ENCODE measurements at regions not wholly inside any gene's neighbourhood (a gene's known extent, or its start where the extent isn't known, plus 50 kb on each side); places are given as distances from the start of the nearest gene placed in this dataset.

DNA sequence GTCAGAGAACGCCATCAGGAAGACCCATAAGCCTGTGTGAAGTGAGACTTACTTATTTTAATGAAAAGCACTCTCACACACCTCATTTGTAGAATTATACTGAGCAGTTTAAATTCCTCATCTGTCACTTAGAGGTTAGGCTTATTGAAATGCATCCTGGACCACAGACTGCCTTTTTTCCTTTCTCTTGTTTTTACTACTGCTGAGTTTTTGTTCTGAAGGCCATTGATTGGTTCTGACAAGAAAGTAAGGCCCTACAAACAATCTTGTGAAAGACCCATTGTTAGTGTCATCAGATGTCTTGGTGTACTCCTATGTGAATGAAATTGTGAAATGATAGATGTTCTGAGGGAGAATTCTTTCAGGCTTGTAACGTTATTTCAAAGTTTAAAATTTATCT lies 1343.3 kb upstream of the ADGRL2 start:
- H3K36me3 ChIP-seq (ENCODE audit: low read length): no peaks in the 10 kb centered on the region
- H3F3A ChIP-seq (ENCODE audit: insufficient read depth): no peaks in the 10 kb centered on the region
- no peaks in the 10 kb centered on the region for H3K9me2 ChIP-seq (replicated peaks; ENCODE audit: insufficient read depth, low read length)
- no peaks in the 10 kb centered on the region for H3K79me2 ChIP-seq (ENCODE audit: insufficient read depth, low read length)
- no peaks in the 10 kb centered on the region for H4K20me1 ChIP-seq (ENCODE audit: low read depth, low read length)
- no peaks in the 10 kb centered on the region for H3K27me3 ChIP-seq (ENCODE audit: low read length)
- peak overlapping the region; percentile 52 for H2AFZ ChIP-seq (ENCODE audit: low read depth, low read length, severe bottlenecking)
- TF ChIP-seq, protein P1, sequence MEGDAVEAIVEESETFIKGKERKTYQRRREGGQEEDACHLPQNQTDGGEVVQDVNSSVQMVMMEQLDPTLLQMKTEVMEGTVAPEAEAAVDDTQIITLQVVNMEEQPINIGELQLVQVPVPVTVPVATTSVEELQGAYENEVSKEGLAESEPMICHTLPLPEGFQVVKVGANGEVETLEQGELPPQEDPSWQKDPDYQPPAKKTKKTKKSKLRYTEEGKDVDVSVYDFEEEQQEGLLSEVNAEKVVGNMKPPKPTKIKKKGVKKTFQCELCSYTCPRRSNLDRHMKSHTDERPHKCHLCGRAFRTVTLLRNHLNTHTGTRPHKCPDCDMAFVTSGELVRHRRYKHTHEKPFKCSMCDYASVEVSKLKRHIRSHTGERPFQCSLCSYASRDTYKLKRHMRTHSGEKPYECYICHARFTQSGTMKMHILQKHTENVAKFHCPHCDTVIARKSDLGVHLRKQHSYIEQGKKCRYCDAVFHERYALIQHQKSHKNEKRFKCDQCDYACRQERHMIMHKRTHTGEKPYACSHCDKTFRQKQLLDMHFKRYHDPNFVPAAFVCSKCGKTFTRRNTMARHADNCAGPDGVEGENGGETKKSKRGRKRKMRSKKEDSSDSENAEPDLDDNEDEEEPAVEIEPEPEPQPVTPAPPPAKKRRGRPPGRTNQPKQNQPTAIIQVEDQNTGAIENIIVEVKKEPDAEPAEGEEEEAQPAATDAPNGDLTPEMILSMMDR (IDR thresholded peaks at IDR 0.05; ENCODE audit: insufficient read depth, low read length, poor library complexity, severe bottlenecking): no peak
- no peak for TF ChIP-seq EZH2phosphoT487 (conservative IDR thresholded peaks at IDR 0.05; ENCODE audit: low read length)
- H3K9me3 ChIP-seq (ENCODE audit: insufficient read depth, low read length): no peaks in the 10 kb centered on the region
- no peak overlapping the region for H3K4me2 ChIP-seq (ENCODE audit: low read depth, low read length, poor library complexity, severe bottlenecking)
- H3K27ac ChIP-seq (ENCODE audit: low read depth, low read length): no peak overlapping the region
- no peak overlapping the region for H3K4me3 ChIP-seq (ENCODE audit: insufficient read depth, low read length, poor library complexity, severe bottlenecking)
- H3K9ac ChIP-seq (ENCODE audit: low read length): no peak overlapping the region

DNA sequence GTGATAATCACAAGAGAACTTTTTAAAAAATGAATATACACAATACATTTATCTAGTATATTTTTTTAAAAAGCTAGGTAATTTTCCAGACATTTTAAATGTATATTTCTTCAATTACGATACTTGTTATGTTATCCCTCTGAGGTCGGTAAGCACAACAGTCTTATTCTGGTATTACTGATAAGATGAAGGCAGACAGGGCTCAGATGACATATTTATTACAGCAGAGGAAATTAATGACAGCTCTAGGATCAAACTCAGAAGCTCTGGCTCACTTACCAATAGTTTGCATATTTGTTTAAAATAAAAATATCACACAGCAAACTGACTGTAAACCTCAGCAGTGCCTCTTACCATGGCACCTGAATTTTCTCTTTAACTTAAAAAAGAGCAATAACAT lies 1347.0 kb upstream of the ADGRL2 start:
- Histone ChIP-seq H3K9ac (ENCODE audit: low read length) (no peak overlapping the region), H2AFZ (ENCODE audit: low read depth, low read length, severe bottlenecking) (no peak overlapping the region), H3K27ac (ENCODE audit: low read depth, low read length) (no peak overlapping the region), H3K36me3 (ENCODE audit: low read length) (no peaks in the 10 kb centered on the region), H3K9me2 (replicated peaks; ENCODE audit: insufficient read depth, low read length) (no peaks in the 10 kb centered on the region), H4K20me1 (ENCODE audit: low read depth, low read length) (no peaks in the 10 kb centered on the region), H3K4me3 (ENCODE audit: insufficient read depth, low read length, poor library complexity, severe bottlenecking) (no peak overlapping the region), H3K4me2 (ENCODE audit: low read depth, low read length, poor library complexity, severe bottlenecking) (no peak overlapping the region), H3K27me3 (ENCODE audit: low read length) (no peaks in the 10 kb centered on the region), H3K9me3 (ENCODE audit: insufficient read depth, low read length) (no peaks in the 10 kb centered on the region), H3F3A (ENCODE audit: insufficient read depth) (no peaks in the 10 kb centered on the region), H3K79me2 (ENCODE audit: insufficient read depth, low read length) (no peaks in the 10 kb centered on the region)
- no peak for TF ChIP-seq EZH2phosphoT487 (conservative IDR thresholded peaks at IDR 0.05; ENCODE audit: low read length)
- TF ChIP-seq, protein P1 (IDR thresholded peaks at IDR 0.05; ENCODE audit: insufficient read depth, low read length, poor library complexity, severe bottlenecking): no peak

DNA sequence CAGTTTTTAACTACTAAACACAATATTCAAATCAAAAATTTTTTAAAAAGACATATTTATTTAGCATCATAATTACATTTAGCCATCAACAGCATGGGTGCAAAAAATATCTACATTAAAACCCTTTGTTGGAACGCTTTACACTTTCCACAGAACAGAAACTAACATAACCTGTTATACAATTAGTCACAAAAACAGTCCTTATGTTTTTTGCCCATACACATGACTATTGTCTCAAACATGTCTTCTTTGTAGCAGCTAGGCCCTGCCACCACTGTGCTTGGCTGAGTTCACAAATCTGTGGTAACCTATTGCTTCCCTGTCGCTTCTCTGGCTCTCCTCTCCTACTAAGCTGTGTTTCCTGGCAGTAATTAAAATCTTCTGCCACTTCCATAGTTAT lies 1350.0 kb upstream of the ADGRL2 start:
- Histone ChIP-seq H3K4me3 (ENCODE audit: insufficient read depth, low read length, poor library complexity, severe bottlenecking) (no peak overlapping the region), H3K4me2 (ENCODE audit: low read depth, low read length, poor library complexity, severe bottlenecking) (no peak overlapping the region), H3K9me2 (replicated peaks; ENCODE audit: insufficient read depth, low read length) (no peaks in the 10 kb centered on the region), H3K9me3 (ENCODE audit: insufficient read depth, low read length) (no peaks in the 10 kb centered on the region), H3F3A (ENCODE audit: insufficient read depth) (no peaks in the 10 kb centered on the region), H3K27ac (ENCODE audit: low read depth, low read length) (no peak overlapping the region), H3K79me2 (ENCODE audit: insufficient read depth, low read length) (no peaks in the 10 kb centered on the region), H4K20me1 (ENCODE audit: low read depth, low read length) (no peaks in the 10 kb centered on the region), H2AFZ (ENCODE audit: low read depth, low read length, severe bottlenecking) (no peak overlapping the region), H3K27me3 (ENCODE audit: low read length) (no peaks in the 10 kb centered on the region), H3K36me3 (ENCODE audit: low read length) (no peaks in the 10 kb centered on the region), H3K9ac (ENCODE audit: low read length) (no peak overlapping the region)
- TF ChIP-seq, protein P1 (IDR thresholded peaks at IDR 0.05; ENCODE audit: insufficient read depth, low read length, poor library complexity, severe bottlenecking): no peak
- no peak for TF ChIP-seq EZH2phosphoT487 (conservative IDR thresholded peaks at IDR 0.05; ENCODE audit: low read length)

Measured in SU-DHL-6 (cell line).